GM12878 (cell line): ENCODE measurements at regions not wholly inside any gene's neighbourhood (a gene's known extent, or its start where the extent isn't known, plus 50 kb on each side); places are given as distances from the start of the nearest gene placed in this dataset.

Experiments used
- ATAC-seq: fragments of 200-7000 bp; cut with Tn5 transposase; 3 replicates; pipeline ENCODE4 v1.9.1; 2020; ENCODE audit warnings: mild to moderate bottlenecking, moderate library complexity
- BruUV-seq: library from RNA; stranded (reverse); fragments of 400-500 nt; replicated peaks from 2 replicates; lab custom pipeline; 2021; lab: Mats Ljungman, UMichigan
- CTCF ChIA-PET: fragments of 300-600 bp; sonication (Branson Sonifier 250); formaldehyde crosslinking; extraction: SDS; loops from one replicate; lab custom pipeline; 2021; ENCODE audit warnings: inconsistent platforms; lab: Yijun Ruan, JAX
- POLR2A ChIA-PET: fragments of 350-600 bp; formaldehyde crosslinking; extraction: SDS; loops from one replicate; lab custom pipeline; 2021; ENCODE audit warnings: inconsistent platforms; lab: Charles Lee
- RAD21 ChIA-PET: fragments of 300-600 bp; sonication (Branson Sonifier 250); formaldehyde crosslinking; loops from one replicate; lab custom pipeline; 2023; ENCODE audit warnings: antibody characterized with exemption; ENCODE audit not compliant: unreplicated experiment; lab: Charles Lee
- SMC1A ChIA-PET: fragments of 300-600 bp; sonication (Branson Sonifier 250); formaldehyde crosslinking; loops from one replicate; lab custom pipeline; 2023; ENCODE audit not compliant: unreplicated experiment, uncharacterized antibody; lab: Charles Lee
- DNase-seq: peaks from one replicate; pipeline ENCODE4 v3.0.0-alpha.2; 2011; ENCODE audit warnings: low read depth, low spot score
- FAIRE-seq: peaks from 3 replicates; lab custom pipeline; 2011; peaks lifted over from hg19 to GRCh38; lab: Jason Lieb, UNC
- H2AFZ ChIP-seq: 2 replicates; pipeline ENCODE4 v1.6.0; 2011; ENCODE audit warnings: low read depth, low read length, control low read depth; ENCODE audit not compliant: control insufficient read depth
- H3K27ac ChIP-seq: 2 replicates; pipeline ENCODE4 v1.5.1; 2011; ENCODE audit warnings: control low read depth; ENCODE audit not compliant: control insufficient read depth, insufficient read depth
- H3K27me3 ChIP-seq, 2 experiments: replicated peaks in 1 of 2; 2 replicates each; pipeline versions ENCODE4 v1.6.0 to v1.6.1; 2011; ENCODE audit warnings: low read length in 1 of 2; ENCODE audit not compliant: control insufficient read depth in 2 of 2, insufficient read depth in 2 of 2
- H3K36me3 ChIP-seq, 2 experiments: 2 replicates each; pipeline ENCODE4 v1.5.1; 2011; ENCODE audit warnings: low read length in 1 of 2; ENCODE audit not compliant: control insufficient read depth in 2 of 2, insufficient read depth in 2 of 2
- H3K4me1 ChIP-seq: 2 replicates; pipeline ENCODE4 v1.6.1; 2011; ENCODE audit warnings: mild to moderate bottlenecking, low read length, moderate library complexity, mixed read lengths; ENCODE audit not compliant: control insufficient read depth, insufficient read depth
- H3K4me2 ChIP-seq: 2 replicates; pipeline ENCODE4 v1.6.0; 2011; ENCODE audit warnings: control low read depth; ENCODE audit not compliant: control insufficient read depth, insufficient read depth
- H3K4me3 ChIP-seq: fragments of 200-600 bp; sonication (generic); 2 replicates; pipeline ENCODE4 v1.5.1; 2016
- H3K79me2 ChIP-seq: 2 replicates; pipeline ENCODE4 v1.6.0; 2011; ENCODE audit warnings: low read length; ENCODE audit not compliant: control insufficient read depth, insufficient read depth
- H3K9ac ChIP-seq: 2 replicates; pipeline ENCODE4 v1.8.0; 2011; ENCODE audit warnings: low read length, control low read depth, mixed read lengths; ENCODE audit not compliant: control insufficient read depth, insufficient read depth
- H3K9me3 ChIP-seq: replicated peaks from 3 replicates; pipeline ENCODE4 v1.5.1; 2011; ENCODE audit warnings: mild to moderate bottlenecking, low read length; ENCODE audit not compliant: control insufficient read depth, insufficient read depth
- H4K20me1 ChIP-seq: 2 replicates; pipeline ENCODE4 v1.6.0; 2011; ENCODE audit not compliant: control insufficient read depth, insufficient read depth
- LARP7 ChIP-seq: fragments of 450-650 bp; IDR thresholded peaks from 2 replicates; pipeline ENCODE4 v1.6.1; 2017; ENCODE audit warnings: mild to moderate bottlenecking
- NR2C1 ChIP-seq: fragments of 450-650 bp; IDR thresholded peaks from 2 replicates; pipeline ENCODE4 v1.6.1; 2017; ENCODE audit warnings: antibody characterized with exemption, mild to moderate bottlenecking, moderate library complexity
- PAX5 ChIP-seq: IDR thresholded peaks from 2 replicates; pipeline ENCODE4 v1.6.1; 2011; ENCODE audit warnings: low read depth, low read length, borderline replicate concordance
- POLR2AphosphoS2 ChIP-seq: IDR thresholded peaks from 2 replicates; pipeline ENCODE4 v1.6.1; 2011; ENCODE audit warnings: low read depth, mild to moderate bottlenecking, low read length, improper control_type of control experiment, moderate library complexity
- SIN3A ChIP-seq: IDR thresholded peaks from 2 replicates; pipeline ENCODE4 v1.6.1; 2012; ENCODE audit warnings: low read depth, low read length, improper control_type of control experiment
- SIX5 ChIP-seq: IDR thresholded peaks from 2 replicates; pipeline ENCODE4 v1.6.1; 2011; ENCODE audit warnings: mild to moderate bottlenecking, low read depth, low read length, moderate library complexity; ENCODE audit not compliant: severe bottlenecking
- SP1 ChIP-seq: IDR thresholded peaks from one replicate; pipeline ENCODE4 v1.6.1; 2011; ENCODE audit warnings: low read depth, low read length
- STAT1 ChIP-seq: fragments of 450-650 bp; conservative IDR thresholded peaks from 2 replicates; pipeline ENCODE4 v1.6.1; 2014; ENCODE audit warnings: antibody characterized with exemption, mild to moderate bottlenecking
- STAT3 ChIP-seq: IDR thresholded peaks from 2 replicates; pipeline ENCODE4 v1.6.1; 2011; ENCODE audit warnings: low read depth, low read length, improper control_type of control experiment
- WGBS: methylation state at CpG from one replicate; pipeline ENCODE4 v1.1.6; 2016; ENCODE audit warnings: low lambda C conversion rate; ENCODE audit not compliant: insufficient replicate concordance, insufficient coverage; ENCODE audit errors: missing lambda C conversion rate; 5-methylcytosine and 5-hydroxymethylcytosine counted together
- in situ Hi-C: fragments of 300-500 bp; cut with MboI; formaldehyde crosslinking; loops from 9 replicates; pipeline ENCODE4 v1.14.3; 2018; ENCODE audit warnings: mixed read lengths
- intact Hi-C: fragments of 100-400 bp; cut with micrococcal nuclease; formaldehyde crosslinking; loops from one replicate; pipeline ENCODE4 v1.14.2; 2022; ENCODE audit not compliant: unreplicated experiment
- TF ChIP-seq, protein P1 (sequence below): fragments of 450-650 bp; IDR thresholded peaks from 2 replicates; pipeline ENCODE4 v1.6.1; 2017; ENCODE audit warnings: mild to moderate bottlenecking
- TF ChIP-seq, protein P2 (sequence below): fragments of 150-350 bp; IDR thresholded peaks from 2 replicates; pipeline ENCODE4 v1.6.1; 2014; ENCODE audit warnings: mild to moderate bottlenecking, low read depth, low read length
- TF ChIP-seq, protein P3 (sequence below): IDR thresholded peaks from 2 replicates; pipeline ENCODE4 v1.6.1; 2011; ENCODE audit warnings: mild to moderate bottlenecking, low read depth, low read length, moderate library complexity; ENCODE audit not compliant: insufficient replicate concordance
- TF ChIP-seq, protein P4 (sequence below): fragments of 450-650 bp; conservative IDR thresholded peaks from 2 replicates; pipeline ENCODE4 v1.6.1; 2017; ENCODE audit warnings: mild to moderate bottlenecking, moderate library complexity

DNA sequence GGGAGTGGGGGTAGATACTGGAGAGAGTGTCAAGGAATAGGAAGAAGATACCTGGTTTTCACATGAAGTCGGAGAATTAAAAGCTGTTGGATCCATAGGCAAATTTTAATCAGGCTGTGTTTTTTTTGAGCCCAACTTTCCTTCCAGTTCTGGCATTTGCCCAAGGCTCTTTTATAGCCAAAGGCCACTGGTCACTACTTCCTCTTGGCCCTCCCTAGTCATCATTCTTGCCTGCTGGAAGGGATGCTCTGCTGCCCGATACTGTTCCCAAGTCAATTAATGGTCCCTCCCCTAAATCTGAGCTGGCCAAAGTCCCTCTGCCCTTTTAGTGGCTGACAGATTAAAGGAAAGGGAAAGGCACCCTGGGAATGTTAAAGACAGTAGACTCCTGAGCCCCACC lies 102.8 kb upstream of the ZNF648 start:
- BruUV-seq = no TSS peak
- in situ Hi-C loops = no loop called here
- ChIA-PET SMC1A (no interaction called here), POLR2A (no interaction called here), RAD21 (no interaction called here), CTCF (interaction anchor here (0.8 kb wide), 1 partner anchor 30 kb away, joined by 3 read pairs; no protein-coding TSS in a partner anchor)
- Histone ChIP-seq H4K20me1 (no peaks in the 10 kb centered on the region), H2AFZ (no peak overlapping the region), H3K36me3 (no peaks in the 10 kb centered on the region), H3K27me3 (no peaks in the 10 kb centered on the region; a peak in 1 of 4 replicates), H3K79me2 (no peaks in the 10 kb centered on the region), H3K4me2 (no peak overlapping the region), H3K4me3 (no peak overlapping the region), H3K4me1 (no peaks in the 10 kb centered on the region), H3K27ac (no peak overlapping the region), H3K9ac (no peak overlapping the region), H3K9me3 (no peaks in the 10 kb centered on the region)
- DNase-seq (no peak), FAIRE-seq (no peak), ATAC-seq (no peak)
- 75% methylated on average over 2 of the region's 2 CpGs for WGBS
- no peak for TF ChIP-seq LARP7
- no peak for TF ChIP-seq STAT3
- no peak for TF ChIP-seq SP1
- no peak for TF ChIP-seq STAT1
- TF ChIP-seq, protein P1, sequence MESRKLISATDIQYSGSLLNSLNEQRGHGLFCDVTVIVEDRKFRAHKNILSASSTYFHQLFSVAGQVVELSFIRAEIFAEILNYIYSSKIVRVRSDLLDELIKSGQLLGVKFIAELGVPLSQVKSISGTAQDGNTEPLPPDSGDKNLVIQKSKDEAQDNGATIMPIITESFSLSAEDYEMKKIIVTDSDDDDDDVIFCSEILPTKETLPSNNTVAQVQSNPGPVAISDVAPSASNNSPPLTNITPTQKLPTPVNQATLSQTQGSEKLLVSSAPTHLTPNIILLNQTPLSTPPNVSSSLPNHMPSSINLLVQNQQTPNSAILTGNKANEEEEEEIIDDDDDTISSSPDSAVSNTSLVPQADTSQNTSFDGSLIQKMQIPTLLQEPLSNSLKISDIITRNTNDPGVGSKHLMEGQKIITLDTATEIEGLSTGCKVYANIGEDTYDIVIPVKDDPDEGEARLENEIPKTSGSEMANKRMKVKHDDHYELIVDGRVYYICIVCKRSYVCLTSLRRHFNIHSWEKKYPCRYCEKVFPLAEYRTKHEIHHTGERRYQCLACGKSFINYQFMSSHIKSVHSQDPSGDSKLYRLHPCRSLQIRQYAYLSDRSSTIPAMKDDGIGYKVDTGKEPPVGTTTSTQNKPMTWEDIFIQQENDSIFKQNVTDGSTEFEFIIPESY = no peak
- TF ChIP-seq, protein P2, sequence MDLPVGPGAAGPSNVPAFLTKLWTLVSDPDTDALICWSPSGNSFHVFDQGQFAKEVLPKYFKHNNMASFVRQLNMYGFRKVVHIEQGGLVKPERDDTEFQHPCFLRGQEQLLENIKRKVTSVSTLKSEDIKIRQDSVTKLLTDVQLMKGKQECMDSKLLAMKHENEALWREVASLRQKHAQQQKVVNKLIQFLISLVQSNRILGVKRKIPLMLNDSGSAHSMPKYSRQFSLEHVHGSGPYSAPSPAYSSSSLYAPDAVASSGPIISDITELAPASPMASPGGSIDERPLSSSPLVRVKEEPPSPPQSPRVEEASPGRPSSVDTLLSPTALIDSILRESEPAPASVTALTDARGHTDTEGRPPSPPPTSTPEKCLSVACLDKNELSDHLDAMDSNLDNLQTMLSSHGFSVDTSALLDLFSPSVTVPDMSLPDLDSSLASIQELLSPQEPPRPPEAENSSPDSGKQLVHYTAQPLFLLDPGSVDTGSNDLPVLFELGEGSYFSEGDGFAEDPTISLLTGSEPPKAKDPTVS = no peak
- TF ChIP-seq SIN3A = no peak
- TF ChIP-seq, protein P3, sequence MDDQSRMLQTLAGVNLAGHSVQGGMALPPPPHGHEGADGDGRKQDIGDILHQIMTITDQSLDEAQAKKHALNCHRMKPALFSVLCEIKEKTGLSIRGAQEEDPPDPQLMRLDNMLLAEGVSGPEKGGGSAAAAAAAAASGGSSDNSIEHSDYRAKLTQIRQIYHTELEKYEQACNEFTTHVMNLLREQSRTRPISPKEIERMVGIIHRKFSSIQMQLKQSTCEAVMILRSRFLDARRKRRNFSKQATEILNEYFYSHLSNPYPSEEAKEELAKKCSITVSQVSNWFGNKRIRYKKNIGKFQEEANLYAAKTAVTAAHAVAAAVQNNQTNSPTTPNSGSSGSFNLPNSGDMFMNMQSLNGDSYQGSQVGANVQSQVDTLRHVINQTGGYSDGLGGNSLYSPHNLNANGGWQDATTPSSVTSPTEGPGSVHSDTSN = no peak
- TF ChIP-seq NR2C1 = no peak
- TF ChIP-seq PAX5 = no peak
- TF ChIP-seq, protein P4, sequence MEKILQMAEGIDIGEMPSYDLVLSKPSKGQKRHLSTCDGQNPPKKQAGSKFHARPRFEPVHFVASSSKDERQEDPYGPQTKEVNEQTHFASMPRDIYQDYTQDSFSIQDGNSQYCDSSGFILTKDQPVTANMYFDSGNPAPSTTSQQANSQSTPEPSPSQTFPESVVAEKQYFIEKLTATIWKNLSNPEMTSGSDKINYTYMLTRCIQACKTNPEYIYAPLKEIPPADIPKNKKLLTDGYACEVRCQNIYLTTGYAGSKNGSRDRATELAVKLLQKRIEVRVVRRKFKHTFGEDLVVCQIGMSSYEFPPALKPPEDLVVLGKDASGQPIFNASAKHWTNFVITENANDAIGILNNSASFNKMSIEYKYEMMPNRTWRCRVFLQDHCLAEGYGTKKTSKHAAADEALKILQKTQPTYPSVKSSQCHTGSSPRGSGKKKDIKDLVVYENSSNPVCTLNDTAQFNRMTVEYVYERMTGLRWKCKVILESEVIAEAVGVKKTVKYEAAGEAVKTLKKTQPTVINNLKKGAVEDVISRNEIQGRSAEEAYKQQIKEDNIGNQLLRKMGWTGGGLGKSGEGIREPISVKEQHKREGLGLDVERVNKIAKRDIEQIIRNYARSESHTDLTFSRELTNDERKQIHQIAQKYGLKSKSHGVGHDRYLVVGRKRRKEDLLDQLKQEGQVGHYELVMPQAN = no peak
- no peak for TF ChIP-seq SIX5
- TF ChIP-seq POLR2AphosphoS2 = no peak
- intact Hi-C loops = no loop called here
